Loucy (cell line): ENCODE measurements at regions not wholly inside any gene's neighbourhood (a gene's known extent, or its start where the extent isn't known, plus 50 kb on each side); places are given as distances from the start of the nearest gene placed in this dataset.

ENCODE experiments used
- H2AFZ ChIP-seq: fragments of 200-600 bp; sonication (generic); 2 replicates; pipeline ENCODE4 v1.6.0; 2016; ENCODE audit warnings: antibody characterized with exemption, mild to moderate bottlenecking, low read length, moderate library complexity
- H3F3A ChIP-seq: fragments of 200-600 bp; 2 replicates; pipeline ENCODE4 v1.6.0; 2016; ENCODE audit warnings: antibody characterized with exemption, low read depth, mild to moderate bottlenecking
- H3K27me3 ChIP-seq: fragments of 200-600 bp; sonication (generic); 2 replicates; pipeline ENCODE4 v1.6.1; 2014; ENCODE audit warnings: low read length, mild to moderate bottlenecking; ENCODE audit not compliant: insufficient read depth, poor library complexity, severe bottlenecking
- H3K36me3 ChIP-seq: fragments of 200-600 bp; sonication (generic); 2 replicates; pipeline ENCODE4 v1.6.1; 2016; ENCODE audit warnings: low read length; ENCODE audit not compliant: insufficient read depth
- H3K4me1 ChIP-seq: fragments of 200-600 bp; sonication (generic); 2 replicates; pipeline ENCODE4 v1.5.1; 2014; ENCODE audit warnings: low read length, mild to moderate bottlenecking; ENCODE audit not compliant: insufficient read depth, poor library complexity, severe bottlenecking
- H3K4me2 ChIP-seq: fragments of 200-600 bp; sonication (generic); 2 replicates; pipeline ENCODE4 v1.6.0; 2014; ENCODE audit warnings: antibody characterized with exemption, low read length, low read depth, mild to moderate bottlenecking; ENCODE audit not compliant: poor library complexity, severe bottlenecking
- H3K4me3 ChIP-seq: fragments of 200-600 bp; sonication (generic); 2 replicates; pipeline ENCODE4 v1.5.1; 2014; ENCODE audit warnings: low read length, mild to moderate bottlenecking, mixed read lengths; ENCODE audit not compliant: poor library complexity, severe bottlenecking
- H3K79me2 ChIP-seq: fragments of 200-600 bp; sonication (generic); 2 replicates; pipeline ENCODE4 v1.6.1; 2014; ENCODE audit warnings: low read length; ENCODE audit not compliant: insufficient read depth
- H3K9ac ChIP-seq: fragments of 200-600 bp; sonication (generic); 2 replicates; pipeline ENCODE4 v1.6.0; 2014; ENCODE audit warnings: mild to moderate bottlenecking, low read depth, low read length, moderate library complexity; ENCODE audit not compliant: poor library complexity, severe bottlenecking
- H3K9me2 ChIP-seq: fragments of 200-600 bp; sonication (generic); replicated peaks from 2 replicates; pipeline ENCODE4 v1.6.1; 2016; ENCODE audit warnings: low read depth, low read length, mixed read lengths
- H3K9me3 ChIP-seq: fragments of 200-600 bp; sonication (generic); 2 replicates; pipeline ENCODE4 v1.6.1; 2014; ENCODE audit warnings: mild to moderate bottlenecking, antibody characterized with exemption, low read length, low read depth; ENCODE audit not compliant: insufficient read depth
- H4K20me1 ChIP-seq: fragments of 200-600 bp; sonication (generic); 2 replicates; pipeline ENCODE4 v1.6.0; 2014; ENCODE audit warnings: antibody characterized with exemption, low read length, mild to moderate bottlenecking; ENCODE audit not compliant: insufficient read depth, poor library complexity, severe bottlenecking
- CTCF ChIP-seq: fragments of 200-600 bp; sonication (generic); conservative IDR thresholded peaks from 2 replicates; pipeline ENCODE4 v1.5.1; 2014; ENCODE audit warnings: mild to moderate bottlenecking, antibody characterized with exemption, low read length
- EZH2phosphoT487 ChIP-seq: fragments of 200-600 bp; IDR thresholded peaks from 2 replicates; pipeline ENCODE4 v1.6.1; 2018; ENCODE audit warnings: antibody characterized with exemption, mild to moderate bottlenecking, moderate library complexity, borderline replicate concordance

- H3K4me1 ChIP-seq: peaks cover 12% of the 10 kb centered on the region
- H2AFZ ChIP-seq: no peak overlapping the region
- H3K79me2 ChIP-seq: no peaks in the 10 kb centered on the region
- no peak overlapping the region for H3K4me3 ChIP-seq
- H3K27me3 ChIP-seq: no peaks in the 10 kb centered on the region
- H3K9me2 ChIP-seq: no peaks in the 10 kb centered on the region
- no peak overlapping the region for H3K9ac ChIP-seq
- H3K9me3 ChIP-seq: peaks cover 10% of the 10 kb centered on the region; the same call in 1 of the 2 replicates
- H3K36me3 ChIP-seq: peaks cover 12% of the 10 kb centered on the region
- no peaks in the 10 kb centered on the region for H4K20me1 ChIP-seq
- H3F3A ChIP-seq: no peaks in the 10 kb centered on the region
- TF ChIP-seq CTCF: peak; percentile 53
- no peak for TF ChIP-seq EZH2phosphoT487
- H3K4me2 ChIP-seq: no peak overlapping the region
These were observed 168.8 kb upstream of the MKI67 start for GRCh38 chr10:128295003-128295402.

- H3K27me3 ChIP-seq: no peaks in the 10 kb centered on the region
- no peaks in the 10 kb centered on the region for H3F3A ChIP-seq
- peaks cover 9% of the 10 kb centered on the region; the same call in 1 of the 2 replicates for H3K9me3 ChIP-seq
- H3K9me2 ChIP-seq: no peaks in the 10 kb centered on the region
- H2AFZ ChIP-seq: no peak overlapping the region
- H3K79me2 ChIP-seq: no peaks in the 10 kb centered on the region
- no peaks in the 10 kb centered on the region for H4K20me1 ChIP-seq
- no peak for TF ChIP-seq EZH2phosphoT487
- TF ChIP-seq CTCF: no peak
- no peak overlapping the region for H3K4me2 ChIP-seq
- H3K36me3 ChIP-seq: no peaks in the 10 kb centered on the region; the same call in 1 of the 2 replicates
- no peak overlapping the region for H3K4me3 ChIP-seq
- no peak overlapping the region for H3K9ac ChIP-seq
- peaks cover 12% of the 10 kb centered on the region for H3K4me1 ChIP-seq
These were observed 170.2 kb upstream of the MKI67 start for GRCh38 chr10:128296253-128297007.

- no peaks in the 10 kb centered on the region for H3K27me3 ChIP-seq
- H3K9ac ChIP-seq: no peak overlapping the region
- H3K4me3 ChIP-seq: no peak overlapping the region
- H4K20me1 ChIP-seq: no peaks in the 10 kb centered on the region
- H3K79me2 ChIP-seq: no peaks in the 10 kb centered on the region
- H3F3A ChIP-seq: no peaks in the 10 kb centered on the region
- H3K9me2 ChIP-seq: no peaks in the 10 kb centered on the region
- peaks cover 13% of the 10 kb centered on the region; the same call in 1 of the 2 replicates for H3K9me3 ChIP-seq
- no peak overlapping the region for H3K4me2 ChIP-seq
- no peak overlapping the region for H2AFZ ChIP-seq
- no peaks in the 10 kb centered on the region; the same call in 1 of the 2 replicates for H3K36me3 ChIP-seq
- TF ChIP-seq EZH2phosphoT487: no peak
- no peak for TF ChIP-seq CTCF
- peaks cover 12% of the 10 kb centered on the region for H3K4me1 ChIP-seq
These were observed 171.6 kb upstream of the MKI67 start for GRCh38 chr10:128297709-128298378.
